HL-60 (cell line): ENCODE measurements at regions not wholly inside any gene's neighbourhood (a gene's known extent, or its start where the extent isn't known, plus 50 kb on each side); places are given as distances from the start of the nearest gene placed in this dataset.

ENCODE experiments used
- POLR2AphosphoS5 ChIP-seq: IDR thresholded peaks from 2 replicates; pipeline ENCODE4 v1.6.1; 2012; ENCODE audit warnings: low read depth
- SPI1 ChIP-seq: IDR thresholded peaks from 2 replicates; pipeline ENCODE4 v1.6.1; 2012; ENCODE audit warnings: low read depth, mild to moderate bottlenecking, borderline replicate concordance
- TF ChIP-seq, protein P1 (sequence below): IDR thresholded peaks from one replicate; pipeline ENCODE4 v1.5.1; 2011; ENCODE audit warnings: low read length, control low read depth, inconsistent platforms; ENCODE audit not compliant: insufficient read depth
- TF ChIP-seq, protein P2 (sequence below): IDR thresholded peaks from 2 replicates; pipeline ENCODE4 v1.6.1; 2012; ENCODE audit warnings: low read depth; ENCODE audit not compliant: insufficient replicate concordance

DNA sequence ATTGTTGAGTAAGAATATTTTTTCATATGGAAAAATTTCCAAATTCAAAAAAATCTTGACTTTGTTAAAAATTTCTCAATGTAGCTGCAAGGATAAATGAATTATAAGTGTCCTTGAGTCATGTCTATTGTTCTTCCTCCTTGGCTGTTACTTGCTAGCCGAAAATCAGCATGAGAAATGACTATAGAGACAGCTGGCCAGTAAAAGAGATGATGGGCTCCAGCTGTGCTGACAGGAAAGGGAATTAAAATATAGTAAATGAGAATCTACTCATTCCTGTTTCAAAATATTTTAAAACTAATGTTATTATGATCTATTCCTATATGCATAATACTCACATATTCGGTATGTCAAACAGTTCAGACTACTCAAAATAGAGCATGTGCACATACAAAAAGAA lies 1292.6 kb downstream of the BRINP3 start:
- TF ChIP-seq, protein P1, sequence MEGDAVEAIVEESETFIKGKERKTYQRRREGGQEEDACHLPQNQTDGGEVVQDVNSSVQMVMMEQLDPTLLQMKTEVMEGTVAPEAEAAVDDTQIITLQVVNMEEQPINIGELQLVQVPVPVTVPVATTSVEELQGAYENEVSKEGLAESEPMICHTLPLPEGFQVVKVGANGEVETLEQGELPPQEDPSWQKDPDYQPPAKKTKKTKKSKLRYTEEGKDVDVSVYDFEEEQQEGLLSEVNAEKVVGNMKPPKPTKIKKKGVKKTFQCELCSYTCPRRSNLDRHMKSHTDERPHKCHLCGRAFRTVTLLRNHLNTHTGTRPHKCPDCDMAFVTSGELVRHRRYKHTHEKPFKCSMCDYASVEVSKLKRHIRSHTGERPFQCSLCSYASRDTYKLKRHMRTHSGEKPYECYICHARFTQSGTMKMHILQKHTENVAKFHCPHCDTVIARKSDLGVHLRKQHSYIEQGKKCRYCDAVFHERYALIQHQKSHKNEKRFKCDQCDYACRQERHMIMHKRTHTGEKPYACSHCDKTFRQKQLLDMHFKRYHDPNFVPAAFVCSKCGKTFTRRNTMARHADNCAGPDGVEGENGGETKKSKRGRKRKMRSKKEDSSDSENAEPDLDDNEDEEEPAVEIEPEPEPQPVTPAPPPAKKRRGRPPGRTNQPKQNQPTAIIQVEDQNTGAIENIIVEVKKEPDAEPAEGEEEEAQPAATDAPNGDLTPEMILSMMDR: no peak
- no peak for TF ChIP-seq POLR2AphosphoS5
- TF ChIP-seq, protein P2, sequence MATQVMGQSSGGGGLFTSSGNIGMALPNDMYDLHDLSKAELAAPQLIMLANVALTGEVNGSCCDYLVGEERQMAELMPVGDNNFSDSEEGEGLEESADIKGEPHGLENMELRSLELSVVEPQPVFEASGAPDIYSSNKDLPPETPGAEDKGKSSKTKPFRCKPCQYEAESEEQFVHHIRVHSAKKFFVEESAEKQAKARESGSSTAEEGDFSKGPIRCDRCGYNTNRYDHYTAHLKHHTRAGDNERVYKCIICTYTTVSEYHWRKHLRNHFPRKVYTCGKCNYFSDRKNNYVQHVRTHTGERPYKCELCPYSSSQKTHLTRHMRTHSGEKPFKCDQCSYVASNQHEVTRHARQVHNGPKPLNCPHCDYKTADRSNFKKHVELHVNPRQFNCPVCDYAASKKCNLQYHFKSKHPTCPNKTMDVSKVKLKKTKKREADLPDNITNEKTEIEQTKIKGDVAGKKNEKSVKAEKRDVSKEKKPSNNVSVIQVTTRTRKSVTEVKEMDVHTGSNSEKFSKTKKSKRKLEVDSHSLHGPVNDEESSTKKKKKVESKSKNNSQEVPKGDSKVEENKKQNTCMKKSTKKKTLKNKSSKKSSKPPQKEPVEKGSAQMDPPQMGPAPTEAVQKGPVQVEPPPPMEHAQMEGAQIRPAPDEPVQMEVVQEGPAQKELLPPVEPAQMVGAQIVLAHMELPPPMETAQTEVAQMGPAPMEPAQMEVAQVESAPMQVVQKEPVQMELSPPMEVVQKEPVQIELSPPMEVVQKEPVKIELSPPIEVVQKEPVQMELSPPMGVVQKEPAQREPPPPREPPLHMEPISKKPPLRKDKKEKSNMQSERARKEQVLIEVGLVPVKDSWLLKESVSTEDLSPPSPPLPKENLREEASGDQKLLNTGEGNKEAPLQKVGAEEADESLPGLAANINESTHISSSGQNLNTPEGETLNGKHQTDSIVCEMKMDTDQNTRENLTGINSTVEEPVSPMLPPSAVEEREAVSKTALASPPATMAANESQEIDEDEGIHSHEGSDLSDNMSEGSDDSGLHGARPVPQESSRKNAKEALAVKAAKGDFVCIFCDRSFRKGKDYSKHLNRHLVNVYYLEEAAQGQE: no peak
- TF ChIP-seq SPI1: no peak
